HepG2 (cell line): ENCODE measurements at regions not wholly inside any gene's neighbourhood (a gene's known extent, or its start where the extent isn't known, plus 50 kb on each side); places are given as distances from the start of the nearest gene placed in this dataset.

Experiments used
- BCL6 ChIP-seq: IDR thresholded peaks from 2 replicates; pipeline ENCODE4 v1.6.1; 2016; ENCODE audit warnings: missing genetic modification reagents, missing compliant biosample characterization
- FOXO1 ChIP-seq: sonication (generic); formaldehyde crosslinking; IDR thresholded peaks from 2 replicates; pipeline ENCODE4 v1.4.0; 2020; ENCODE audit warnings: missing genetic modification reagents
- HES4 ChIP-seq: sonication (generic); formaldehyde crosslinking; IDR thresholded peaks from 2 replicates; pipeline ENCODE4 v1.9.0; 2021; ENCODE audit warnings: mild to moderate bottlenecking, missing genetic modification reagents, borderline replicate concordance
- HHEX ChIP-seq: IDR thresholded peaks from 2 replicates; pipeline ENCODE4 v1.6.1; 2016; ENCODE audit warnings: control low read depth
- KMT2A ChIP-seq: sonication (generic); formaldehyde crosslinking; IDR thresholded peaks from 2 replicates; pipeline ENCODE4 v1.4.0; 2020; ENCODE audit warnings: missing genetic modification reagents
- MAFG ChIP-seq: sonication (generic); formaldehyde crosslinking; IDR thresholded peaks from 2 replicates; pipeline ENCODE4 v1.5.1; 2020; ENCODE audit warnings: mild to moderate bottlenecking, missing genetic modification reagents
- NR2F1 ChIP-seq, 2 experiments: fragments of 450-650 bp in 1 of 2; formaldehyde crosslinking in 1 of 2; IDR thresholded peaks; 2 replicates each; pipeline versions ENCODE4 v1.5.0 to v1.6.1; 2016 to 2020; ENCODE audit warnings: mild to moderate bottlenecking in 1 of 2, missing compliant biosample characterization in 1 of 2, missing genetic modification reagents in 1 of 2, moderate library complexity in 1 of 2
- RBFOX2 ChIP-seq: fragments of 200-400 bp; formaldehyde crosslinking; IDR thresholded peaks from 2 replicates; pipeline ENCODE4 v1.6.1; 2017; ENCODE audit warnings: low read depth, mild to moderate bottlenecking, low read length
- SAP130 ChIP-seq: IDR thresholded peaks from 2 replicates; pipeline ENCODE4 v1.6.1; 2016; ENCODE audit warnings: low read depth
- ZFAT ChIP-seq: sonication (generic); formaldehyde crosslinking; conservative IDR thresholded peaks from 2 replicates; pipeline ENCODE4 v1.8.1; 2023; ENCODE audit warnings: missing genetic modification reagents, inconsistent platforms
- ZNF24 ChIP-seq: fragments of 450-650 bp; IDR thresholded peaks from 2 replicates; pipeline ENCODE4 v1.6.1; 2017; ENCODE audit warnings: antibody characterized with exemption, mild to moderate bottlenecking
- ZNF747 ChIP-seq: sonication (generic); formaldehyde crosslinking; IDR thresholded peaks from 2 replicates; pipeline ENCODE4 v1.8.1; 2023; ENCODE audit warnings: missing genetic modification reagents, mild to moderate bottlenecking, borderline replicate concordance
- TF ChIP-seq, protein P1 (sequence below): sonication (generic); formaldehyde crosslinking; IDR thresholded peaks from 2 replicates; pipeline ENCODE4 v1.4.0; 2020; ENCODE audit warnings: mild to moderate bottlenecking, missing genetic modification reagents
- TF ChIP-seq, protein P2 (sequence below): sonication (generic); formaldehyde crosslinking; IDR thresholded peaks from 2 replicates; pipeline ENCODE4 v1.8.1; 2023; ENCODE audit warnings: missing genetic modification reagents, inconsistent platforms, borderline replicate concordance
- TF ChIP-seq, protein P3 (sequence below): IDR thresholded peaks from 2 replicates; pipeline ENCODE4 v1.6.1; 2016; ENCODE audit warnings: low read depth, borderline replicate concordance
- TF ChIP-seq, protein P4 (sequence below): sonication (generic); formaldehyde crosslinking; IDR thresholded peaks from 2 replicates; pipeline ENCODE4 v1.4.0; 2020; ENCODE audit warnings: missing genetic modification reagents
- TF ChIP-seq, protein P5 (sequence below): sonication (generic); formaldehyde crosslinking; IDR thresholded peaks from 2 replicates; pipeline ENCODE4 v1.4.0; 2020; ENCODE audit warnings: mild to moderate bottlenecking, low read depth, missing genetic modification reagents

DNA sequence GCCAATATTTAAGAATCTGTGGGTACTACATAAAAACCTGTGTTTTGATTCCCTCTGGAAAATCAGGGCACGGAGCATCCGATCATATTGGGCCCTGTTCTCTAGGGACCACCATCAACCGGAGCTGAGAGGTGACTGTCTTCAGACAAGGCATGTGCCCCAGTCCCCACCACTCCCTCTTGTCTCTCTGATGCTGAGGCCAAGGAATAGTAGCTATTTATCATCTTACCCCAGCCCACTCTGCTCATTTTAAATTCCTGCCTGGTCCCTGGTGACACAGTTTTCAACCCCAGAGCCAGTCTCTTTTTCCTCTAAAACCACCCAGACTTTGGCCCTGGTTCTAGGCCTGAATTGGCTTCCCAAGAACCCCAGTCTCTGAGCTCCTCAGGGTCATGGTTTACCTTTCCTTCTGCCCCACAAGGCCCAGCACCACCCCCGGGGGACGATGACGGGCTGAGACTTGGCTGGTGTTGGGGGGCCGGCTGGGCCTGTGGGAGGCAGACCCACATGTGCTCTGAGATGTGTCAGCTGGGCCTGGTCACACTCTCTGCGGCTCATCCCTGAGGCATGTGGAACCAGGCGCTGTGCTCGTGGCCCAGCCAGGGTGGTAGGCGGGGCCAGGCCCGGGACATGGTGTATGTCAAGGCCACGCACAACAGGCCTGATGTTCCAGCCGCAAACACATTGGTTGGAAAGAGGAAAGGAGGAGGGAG, 114.4 kb downstream of the CEBPB start (continued):
- TF ChIP-seq, protein P1, sequence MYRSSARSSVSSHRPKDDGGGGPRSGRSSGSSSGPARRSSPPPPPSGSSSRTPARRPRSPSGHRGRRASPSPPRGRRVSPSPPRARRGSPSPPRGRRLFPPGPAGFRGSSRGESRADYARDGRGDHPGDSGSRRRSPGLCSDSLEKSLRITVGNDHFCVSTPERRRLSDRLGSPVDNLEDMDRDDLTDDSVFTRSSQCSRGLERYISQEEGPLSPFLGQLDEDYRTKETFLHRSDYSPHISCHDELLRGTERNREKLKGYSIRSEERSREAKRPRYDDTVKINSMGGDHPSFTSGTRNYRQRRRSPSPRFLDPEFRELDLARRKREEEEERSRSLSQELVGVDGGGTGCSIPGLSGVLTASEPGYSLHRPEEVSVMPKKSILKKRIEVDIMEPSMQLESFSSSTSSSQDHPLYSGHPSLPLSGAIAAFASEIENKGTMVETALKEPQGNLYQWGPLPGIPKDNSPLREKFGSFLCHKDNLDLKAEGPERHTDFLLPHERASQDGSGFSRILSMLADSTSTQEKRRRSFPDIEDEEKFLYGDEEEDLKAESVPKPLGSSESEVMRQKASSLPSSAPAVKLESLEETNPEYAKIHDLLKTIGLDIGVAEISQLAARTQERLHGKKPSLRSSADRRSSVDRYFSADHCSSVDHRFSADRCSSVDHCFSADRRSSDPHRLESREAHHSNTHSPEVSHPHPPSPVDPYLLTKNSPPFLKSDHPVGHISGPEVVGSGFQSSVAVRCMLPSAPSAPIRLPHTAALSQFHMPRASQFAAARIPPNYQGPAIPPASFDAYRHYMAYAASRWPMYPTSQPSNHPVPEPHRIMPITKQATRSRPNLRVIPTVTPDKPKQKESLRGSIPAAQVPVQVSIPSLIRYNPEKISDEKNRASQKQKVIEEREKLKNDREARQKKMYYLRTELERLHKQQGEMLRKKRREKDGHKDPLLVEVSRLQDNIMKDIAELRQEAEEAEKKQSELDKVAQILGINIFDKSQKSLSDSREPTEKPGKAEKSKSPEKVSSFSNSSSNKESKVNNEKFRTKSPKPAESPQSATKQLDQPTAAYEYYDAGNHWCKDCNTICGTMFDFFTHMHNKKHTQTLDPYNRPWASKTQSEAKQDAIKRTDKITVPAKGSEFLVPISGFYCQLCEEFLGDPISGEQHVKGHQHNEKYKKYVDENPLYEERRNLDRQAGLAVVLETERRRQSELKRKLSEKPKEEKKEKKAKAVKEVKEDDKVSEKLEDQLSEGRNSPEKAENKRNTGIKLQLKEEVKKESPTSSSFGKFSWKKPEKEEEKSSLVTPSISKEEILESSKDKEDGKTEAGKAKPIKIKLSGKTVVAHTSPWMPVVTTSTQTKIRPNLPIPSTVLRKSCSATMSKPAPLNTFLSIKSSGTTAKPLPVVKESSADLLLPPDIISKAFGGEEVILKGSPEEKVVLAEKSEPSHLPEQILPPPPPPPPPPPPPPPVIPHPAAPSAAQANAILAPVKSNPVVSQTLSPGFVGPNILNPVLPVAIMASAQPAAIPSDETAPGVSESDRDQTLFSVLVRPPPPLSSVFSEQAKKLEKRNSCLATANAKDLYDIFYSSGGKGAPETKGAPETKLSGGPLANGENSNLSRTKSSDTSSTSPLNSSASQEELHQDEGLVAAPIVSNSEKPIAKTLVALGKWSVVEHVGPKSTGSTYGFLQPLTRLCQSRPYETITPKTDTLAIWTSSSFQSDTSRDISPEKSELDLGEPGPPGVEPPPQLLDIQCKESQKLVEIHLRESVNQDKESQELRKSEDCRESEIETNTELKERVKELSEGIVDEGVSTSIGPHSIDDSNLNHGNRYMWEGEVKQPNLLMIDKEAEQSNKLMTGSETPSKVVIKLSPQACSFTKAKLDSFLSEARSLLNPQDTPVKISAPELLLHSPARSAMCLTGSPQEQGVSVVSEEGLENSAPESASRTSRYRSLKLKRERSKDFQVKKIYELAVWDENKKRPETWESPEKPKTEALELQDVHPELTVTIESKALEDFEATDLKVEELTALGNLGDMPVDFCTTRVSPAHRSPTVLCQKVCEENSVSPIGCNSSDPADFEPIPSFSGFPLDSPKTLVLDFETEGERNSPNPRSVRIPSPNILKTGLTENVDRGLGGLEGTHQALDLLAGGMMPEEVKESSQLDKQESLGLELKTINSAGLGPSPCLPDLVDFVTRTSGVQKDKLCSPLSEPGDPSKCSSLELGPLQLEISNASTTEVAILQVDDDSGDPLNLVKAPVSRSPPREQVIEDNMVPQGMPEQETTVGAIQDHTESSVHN (CRISPR knock-in tag), result peak; percentile 98
- peak; percentile 46 to 84 for TF ChIP-seq NR2F1 (CRISPR knock-in tag; IDR thresholded peaks at IDR 0.05)
- no peak; the same call in 1 of the 2 replicates for TF ChIP-seq KMT2A (CRISPR knock-in tag)
- peak; percentile 75 for TF ChIP-seq RBFOX2
- no peak; the same call in 1 of the 2 replicates for TF ChIP-seq ZNF24
- peak; percentile 97 for TF ChIP-seq SAP130 (CRISPR knock-in tag)
- TF ChIP-seq BCL6, result peak; percentile 93
- 0 out of 2 replicates have a peak, but pooled peaks have one; percentile 12 for TF ChIP-seq HHEX
- TF ChIP-seq ZNF747 (CRISPR knock-in tag), result peak; percentile 99
- TF ChIP-seq, protein P2, sequence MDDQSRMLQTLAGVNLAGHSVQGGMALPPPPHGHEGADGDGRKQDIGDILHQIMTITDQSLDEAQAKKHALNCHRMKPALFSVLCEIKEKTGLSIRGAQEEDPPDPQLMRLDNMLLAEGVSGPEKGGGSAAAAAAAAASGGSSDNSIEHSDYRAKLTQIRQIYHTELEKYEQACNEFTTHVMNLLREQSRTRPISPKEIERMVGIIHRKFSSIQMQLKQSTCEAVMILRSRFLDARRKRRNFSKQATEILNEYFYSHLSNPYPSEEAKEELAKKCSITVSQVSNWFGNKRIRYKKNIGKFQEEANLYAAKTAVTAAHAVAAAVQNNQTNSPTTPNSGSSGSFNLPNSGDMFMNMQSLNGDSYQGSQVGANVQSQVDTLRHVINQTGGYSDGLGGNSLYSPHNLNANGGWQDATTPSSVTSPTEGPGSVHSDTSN, result peak; percentile 91; the same call in 1 of the 2 replicates
- TF ChIP-seq, protein P3, sequence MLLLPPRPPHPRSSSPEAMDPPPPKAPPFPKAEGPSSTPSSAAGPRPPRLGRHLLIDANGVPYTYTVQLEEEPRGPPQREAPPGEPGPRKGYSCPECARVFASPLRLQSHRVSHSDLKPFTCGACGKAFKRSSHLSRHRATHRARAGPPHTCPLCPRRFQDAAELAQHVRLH (CRISPR knock-in tag), result peak; percentile 100
- no peak for TF ChIP-seq MAFG
- TF ChIP-seq, protein P4, sequence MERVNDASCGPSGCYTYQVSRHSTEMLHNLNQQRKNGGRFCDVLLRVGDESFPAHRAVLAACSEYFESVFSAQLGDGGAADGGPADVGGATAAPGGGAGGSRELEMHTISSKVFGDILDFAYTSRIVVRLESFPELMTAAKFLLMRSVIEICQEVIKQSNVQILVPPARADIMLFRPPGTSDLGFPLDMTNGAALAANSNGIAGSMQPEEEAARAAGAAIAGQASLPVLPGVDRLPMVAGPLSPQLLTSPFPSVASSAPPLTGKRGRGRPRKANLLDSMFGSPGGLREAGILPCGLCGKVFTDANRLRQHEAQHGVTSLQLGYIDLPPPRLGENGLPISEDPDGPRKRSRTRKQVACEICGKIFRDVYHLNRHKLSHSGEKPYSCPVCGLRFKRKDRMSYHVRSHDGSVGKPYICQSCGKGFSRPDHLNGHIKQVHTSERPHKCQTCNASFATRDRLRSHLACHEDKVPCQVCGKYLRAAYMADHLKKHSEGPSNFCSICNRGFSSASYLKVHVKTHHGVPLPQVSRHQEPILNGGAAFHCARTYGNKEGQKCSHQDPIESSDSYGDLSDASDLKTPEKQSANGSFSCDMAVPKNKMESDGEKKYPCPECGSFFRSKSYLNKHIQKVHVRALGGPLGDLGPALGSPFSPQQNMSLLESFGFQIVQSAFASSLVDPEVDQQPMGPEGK (CRISPR knock-in tag), result peak; percentile 95
- peak; percentile 94 for TF ChIP-seq ZFAT (CRISPR knock-in tag)
- TF ChIP-seq FOXO1 (CRISPR knock-in tag), result peak; percentile 96
- peak; percentile 100 for TF ChIP-seq HES4 (CRISPR knock-in tag)
- TF ChIP-seq, protein P5, sequence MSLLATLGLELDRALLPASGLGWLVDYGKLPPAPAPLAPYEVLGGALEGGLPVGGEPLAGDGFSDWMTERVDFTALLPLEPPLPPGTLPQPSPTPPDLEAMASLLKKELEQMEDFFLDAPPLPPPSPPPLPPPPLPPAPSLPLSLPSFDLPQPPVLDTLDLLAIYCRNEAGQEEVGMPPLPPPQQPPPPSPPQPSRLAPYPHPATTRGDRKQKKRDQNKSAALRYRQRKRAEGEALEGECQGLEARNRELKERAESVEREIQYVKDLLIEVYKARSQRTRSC (CRISPR knock-in tag), result peak; percentile 97
